MM.1S (cell line): ENCODE measurements at regions not wholly inside any gene's neighbourhood (a gene's known extent, or its start where the extent isn't known, plus 50 kb on each side); places are given as distances from the start of the nearest gene placed in this dataset.

Experiments used
- EZH2 ChIP-seq: fragments of 300-600 bp; sonication (generic); optimal IDR thresholded peaks from 2 replicates; pipeline ENCODE3; 2017; ENCODE audit warnings: low read depth, mild to moderate bottlenecking, antibody characterized with exemption, low read length, mixed read lengths
- EZH2phosphoT487 ChIP-seq: fragments of 300-600 bp; sonication (generic); IDR thresholded peaks from 2 replicates; pipeline ENCODE4 v1.6.1; 2018; ENCODE audit warnings: antibody characterized with exemption, low read length
- TF ChIP-seq, protein P1 (sequence below): fragments of 300-600 bp; sonication (generic); IDR thresholded peaks from 2 replicates; pipeline ENCODE4 v1.5.1; 2016; ENCODE audit warnings: antibody characterized with exemption, low read length, mixed read lengths

DNA sequence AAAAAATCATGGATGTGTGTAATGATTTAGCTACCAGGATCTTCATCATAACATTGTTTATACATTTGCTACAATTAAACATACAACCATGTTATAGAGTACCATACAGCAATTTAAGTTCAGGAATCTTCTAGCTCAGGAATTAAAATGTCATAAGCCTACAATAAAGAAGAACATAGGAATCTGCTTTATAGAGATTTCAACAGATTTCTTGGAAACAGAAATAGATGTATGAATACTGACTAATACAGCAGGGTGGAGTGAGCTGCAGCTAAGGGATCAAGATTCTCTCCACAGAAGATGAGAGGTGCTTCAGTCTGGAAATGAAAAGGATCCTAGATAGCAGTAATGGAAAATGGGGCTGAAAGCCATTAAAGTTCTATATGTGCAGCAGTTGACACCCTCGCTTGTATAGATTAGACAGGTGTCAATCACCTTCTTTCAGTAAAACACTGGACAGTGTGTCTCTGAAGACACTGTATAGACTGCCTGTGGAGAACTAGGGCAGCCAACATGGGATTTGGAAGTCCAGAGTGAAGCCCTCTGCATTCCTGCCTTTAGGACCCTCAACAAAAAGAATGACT, 73.9 kb downstream of the DNTTIP2 start:
- TF ChIP-seq, protein P1, sequence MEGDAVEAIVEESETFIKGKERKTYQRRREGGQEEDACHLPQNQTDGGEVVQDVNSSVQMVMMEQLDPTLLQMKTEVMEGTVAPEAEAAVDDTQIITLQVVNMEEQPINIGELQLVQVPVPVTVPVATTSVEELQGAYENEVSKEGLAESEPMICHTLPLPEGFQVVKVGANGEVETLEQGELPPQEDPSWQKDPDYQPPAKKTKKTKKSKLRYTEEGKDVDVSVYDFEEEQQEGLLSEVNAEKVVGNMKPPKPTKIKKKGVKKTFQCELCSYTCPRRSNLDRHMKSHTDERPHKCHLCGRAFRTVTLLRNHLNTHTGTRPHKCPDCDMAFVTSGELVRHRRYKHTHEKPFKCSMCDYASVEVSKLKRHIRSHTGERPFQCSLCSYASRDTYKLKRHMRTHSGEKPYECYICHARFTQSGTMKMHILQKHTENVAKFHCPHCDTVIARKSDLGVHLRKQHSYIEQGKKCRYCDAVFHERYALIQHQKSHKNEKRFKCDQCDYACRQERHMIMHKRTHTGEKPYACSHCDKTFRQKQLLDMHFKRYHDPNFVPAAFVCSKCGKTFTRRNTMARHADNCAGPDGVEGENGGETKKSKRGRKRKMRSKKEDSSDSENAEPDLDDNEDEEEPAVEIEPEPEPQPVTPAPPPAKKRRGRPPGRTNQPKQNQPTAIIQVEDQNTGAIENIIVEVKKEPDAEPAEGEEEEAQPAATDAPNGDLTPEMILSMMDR = no peak
- TF ChIP-seq EZH2 (no peak), EZH2phosphoT487 (no peak)
